Adipose tissue (tissue), 3 donors: ENCODE measurements at regions not wholly inside any gene's neighbourhood (a gene's known extent, or its start where the extent isn't known, plus 50 kb on each side); places are given as distances from the start of the nearest gene placed in this dataset.
"Not testable (repeated sequence)": the region's sequence is repeated elsewhere in the genome, so short reads cannot be mapped to it uniquely, and the experiment has no call there.

Source experiments
- H3K27ac ChIP-seq: one replicate; pipeline ENCODE4 v1.5.1; 2013; ENCODE audit warnings: low read depth, low read length
- WGBS, 3 donors: extraction: QIAGEN DNeasy Blood & Tissue Kit; methylation state at CpG; one replicate each; pipeline ENCODE4 v1.1.7; 2013; 5-methylcytosine and 5-hydroxymethylcytosine counted together
- donor health status: healthy with polysubstance abuse.
- donor health status: Bipolar disorder and iron deficiency.
- donor health status: healthy.

DNA sequence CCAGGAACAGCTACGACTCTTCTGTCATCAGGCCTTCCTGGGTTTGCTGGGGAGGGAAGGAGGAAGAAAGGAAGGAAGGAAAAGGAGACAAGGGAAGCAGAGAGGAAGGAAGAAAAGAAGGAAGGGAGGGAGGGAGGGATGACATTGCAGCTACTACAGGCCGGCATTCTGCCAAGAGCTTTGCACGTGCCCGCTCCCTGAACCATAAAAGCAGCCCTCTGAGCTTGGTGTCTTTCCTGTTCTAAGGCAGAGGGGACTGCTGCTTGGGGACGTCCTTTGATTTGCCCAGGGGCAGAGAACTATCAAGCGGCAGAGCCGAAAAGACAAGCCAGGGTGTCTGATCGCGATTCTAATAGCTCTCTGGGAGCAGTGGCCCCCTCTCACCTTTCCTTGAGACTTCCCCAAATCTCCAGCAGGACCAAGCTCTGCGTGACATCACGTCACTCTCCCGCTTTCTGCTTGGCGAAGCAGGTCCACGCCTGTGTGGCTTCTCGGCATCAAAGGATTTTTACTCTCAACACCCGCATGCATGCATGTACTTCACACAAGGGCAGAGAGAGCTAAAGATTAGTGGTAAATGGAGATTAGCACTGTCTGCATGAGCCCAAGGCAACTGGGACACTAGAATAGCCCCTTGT lies 167.8 kb upstream of the AUTS2 start:
- WGBS, 3 donors, result 37 to 44% (median 37%) methylated on average over 16 of the region's 16 CpGs
- no peak overlapping the region for H3K27ac ChIP-seq

DNA sequence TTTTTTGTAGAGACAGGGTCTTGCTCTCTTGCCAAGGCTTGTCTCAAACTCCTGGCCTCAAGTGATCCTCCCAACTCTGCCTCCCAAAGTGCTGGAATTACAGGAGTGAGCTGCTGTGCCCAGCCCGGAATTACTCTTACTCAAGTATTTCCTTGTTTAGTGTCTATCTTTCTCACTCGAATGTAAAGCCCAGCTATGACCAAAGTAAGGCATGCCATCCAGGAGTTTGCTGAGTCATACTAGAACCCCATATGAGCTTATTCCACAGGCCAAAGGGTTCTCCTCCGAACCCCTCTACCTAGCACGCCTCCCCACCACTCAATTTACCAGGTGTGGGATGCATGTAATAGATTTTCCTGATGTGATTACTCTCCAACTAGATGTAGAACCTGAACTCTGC lies 166.6 kb upstream of the AUTS2 start:
- WGBS, 3 donors, result 80 to 87% (median 84%) methylated on average over 4 of the region's 4 CpGs

DNA sequence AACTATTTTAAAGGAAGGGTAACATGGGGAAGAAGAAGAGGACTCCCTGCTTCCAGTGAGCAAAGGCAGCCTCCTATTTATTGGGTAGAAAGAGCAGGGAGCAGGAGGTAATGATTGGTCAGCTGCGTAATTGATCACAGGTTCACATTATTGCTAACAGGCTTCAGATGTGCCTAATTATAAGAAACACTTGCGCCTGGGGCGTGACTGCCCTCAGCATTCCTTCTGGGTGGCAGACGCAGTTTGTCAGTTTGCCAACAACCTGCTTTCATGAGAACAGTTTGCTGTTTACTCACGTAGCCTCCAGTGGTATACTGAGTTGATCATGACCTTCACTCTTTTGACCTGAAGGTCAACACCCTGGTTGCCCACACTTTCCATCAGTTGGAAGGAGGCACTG lies 166.0 kb upstream of the AUTS2 start:
- not testable (repeated sequence) for H3K27ac ChIP-seq
- 55 to 93% (median 90%) methylated on average over 5 of the region's 5 CpGs for WGBS, 3 donors

More for the DNA sequence above, 166.6 kb upstream of the AUTS2 start:
- no peak overlapping the region for H3K27ac ChIP-seq

DNA sequence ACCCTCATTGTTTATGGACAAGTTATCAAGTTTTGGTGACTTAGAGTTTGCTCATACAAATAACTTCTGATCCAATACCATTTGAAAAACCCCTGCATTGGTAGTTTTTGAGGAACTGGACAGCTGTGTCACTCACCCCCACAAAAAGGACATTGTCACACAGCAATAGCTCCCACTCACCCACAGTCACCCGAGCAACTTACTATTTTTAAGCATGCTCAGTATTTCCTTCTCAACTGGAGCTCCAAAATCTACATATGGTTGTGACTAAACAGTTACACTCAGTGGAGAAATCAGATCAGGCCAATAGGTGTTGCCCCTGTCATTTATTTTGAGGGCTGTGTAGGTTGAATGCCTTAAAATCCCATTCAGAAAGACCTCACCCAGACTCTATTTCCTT lies 165.2 kb upstream of the AUTS2 start:
- WGBS, 3 donors, result 60 to 97% (median 71%) methylated on average over 1 of the region's 1 CpG
- H3K27ac ChIP-seq, result no peak overlapping the region

DNA sequence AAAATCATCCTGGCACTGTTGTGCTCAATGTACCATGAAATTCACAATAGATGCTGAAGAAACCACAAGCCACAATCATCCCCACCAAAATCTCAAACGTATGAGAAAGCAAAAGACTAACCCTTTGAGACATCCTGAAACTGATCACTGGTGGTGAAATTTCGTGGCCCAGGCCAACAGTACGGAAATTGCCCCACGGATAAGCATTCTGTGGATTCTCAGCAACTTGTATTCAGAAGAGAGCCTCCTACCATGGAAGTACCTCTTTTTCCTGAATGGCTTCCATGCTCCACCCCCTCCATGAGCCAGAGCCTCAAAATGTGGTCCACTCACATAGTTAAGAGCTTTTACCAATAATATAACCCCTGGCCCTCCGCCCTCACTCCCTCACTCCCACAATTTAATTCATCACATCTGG lies 163.9 kb upstream of the AUTS2 start:
- WGBS, 3 donors, result 57 to 81% (median 57%) methylated on average over 5 of the region's 5 CpGs
- no peak overlapping the region for H3K27ac ChIP-seq

DNA sequence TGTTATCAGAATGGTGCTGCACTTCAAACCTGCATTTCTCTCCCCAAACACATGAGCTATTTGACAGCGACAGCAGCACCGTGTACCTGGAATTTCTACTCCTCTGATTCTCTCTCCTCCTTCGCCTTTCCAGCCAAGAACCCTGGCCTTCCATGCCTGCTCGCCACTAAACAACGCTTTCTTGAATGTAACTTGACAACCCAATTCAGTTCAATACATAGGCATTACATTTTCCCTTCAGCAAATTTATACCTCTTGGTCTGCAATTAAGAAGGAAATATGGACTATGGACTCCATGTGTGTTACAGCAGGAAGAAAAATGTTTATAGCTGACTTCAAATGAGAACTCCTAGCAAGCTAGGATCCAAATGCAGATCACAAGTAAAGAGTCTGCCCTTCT lies 162.6 kb upstream of the AUTS2 start:
- 82 to 95% (median 95%) methylated on average over 5 of the region's 5 CpGs for WGBS, 3 donors
- no peak overlapping the region for H3K27ac ChIP-seq

DNA sequence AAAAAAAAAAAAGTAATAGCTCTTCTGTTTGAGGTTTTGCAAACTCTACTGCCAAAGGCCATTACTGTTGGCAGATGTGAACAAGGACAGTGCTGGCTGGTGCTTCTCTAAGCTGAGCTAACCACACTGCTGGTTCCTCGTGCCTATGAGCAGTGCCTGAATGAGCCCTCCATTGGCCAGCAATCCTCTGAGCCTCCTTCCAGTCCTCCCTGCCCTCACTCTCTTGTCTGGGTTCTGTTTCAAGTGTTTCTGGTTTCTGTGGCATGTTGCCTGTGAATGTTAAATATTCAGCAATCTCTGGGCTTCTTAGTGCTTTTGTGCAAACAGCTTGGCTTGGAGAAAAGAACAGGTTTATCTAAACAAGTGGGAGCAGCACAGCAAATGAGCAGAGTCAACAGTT lies 161.3 kb upstream of the AUTS2 start:
- WGBS, 3 donors, result 29 to 79% (median 32%) methylated on average over 1 of the region's 1 CpG
- no peak overlapping the region for H3K27ac ChIP-seq

DNA sequence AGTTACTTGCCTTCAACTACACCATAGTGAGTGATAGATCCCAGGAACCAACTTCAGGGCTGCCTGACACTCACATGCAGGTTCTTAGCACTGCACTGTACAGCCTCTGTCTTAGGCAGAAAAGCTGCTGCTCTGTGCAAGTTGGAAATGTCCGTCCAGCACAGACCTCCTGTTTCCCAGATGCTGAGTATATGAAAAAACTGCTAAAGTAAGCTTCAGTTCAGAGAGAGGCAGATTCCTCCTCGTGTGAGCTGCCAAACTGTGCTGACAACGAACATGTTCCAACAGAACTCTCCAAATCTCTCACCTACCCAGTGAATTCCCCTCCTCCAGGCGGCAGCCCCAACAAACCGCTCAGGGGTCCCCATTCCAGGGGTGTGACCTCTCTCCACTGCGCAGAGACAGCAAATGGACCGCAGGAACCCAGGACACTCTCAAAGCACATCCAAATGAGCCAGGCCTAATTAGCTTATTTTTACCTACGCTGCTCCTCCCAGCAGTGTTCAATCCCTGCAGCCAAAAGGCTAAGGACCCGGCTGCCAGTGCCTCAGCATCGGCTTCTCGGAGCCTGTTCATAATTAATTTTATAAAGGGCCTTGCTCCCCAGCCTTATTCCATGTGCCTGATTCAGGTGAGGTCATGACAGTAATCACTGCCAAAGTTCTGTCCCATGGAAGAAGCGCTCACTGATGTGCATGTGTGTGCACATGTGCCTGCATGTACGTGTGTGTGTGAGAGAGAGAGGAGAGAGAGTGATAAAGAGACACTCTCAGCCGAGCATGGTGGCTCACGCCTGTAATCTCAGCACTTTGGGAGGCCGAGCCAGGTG lies 159.5 kb upstream of the AUTS2 start:
- H3K27ac ChIP-seq, result no peak overlapping the region
- WGBS, 3 donors, result 71 to 79% (median 72%) methylated on average over 16 of the region's 16 CpGs

DNA sequence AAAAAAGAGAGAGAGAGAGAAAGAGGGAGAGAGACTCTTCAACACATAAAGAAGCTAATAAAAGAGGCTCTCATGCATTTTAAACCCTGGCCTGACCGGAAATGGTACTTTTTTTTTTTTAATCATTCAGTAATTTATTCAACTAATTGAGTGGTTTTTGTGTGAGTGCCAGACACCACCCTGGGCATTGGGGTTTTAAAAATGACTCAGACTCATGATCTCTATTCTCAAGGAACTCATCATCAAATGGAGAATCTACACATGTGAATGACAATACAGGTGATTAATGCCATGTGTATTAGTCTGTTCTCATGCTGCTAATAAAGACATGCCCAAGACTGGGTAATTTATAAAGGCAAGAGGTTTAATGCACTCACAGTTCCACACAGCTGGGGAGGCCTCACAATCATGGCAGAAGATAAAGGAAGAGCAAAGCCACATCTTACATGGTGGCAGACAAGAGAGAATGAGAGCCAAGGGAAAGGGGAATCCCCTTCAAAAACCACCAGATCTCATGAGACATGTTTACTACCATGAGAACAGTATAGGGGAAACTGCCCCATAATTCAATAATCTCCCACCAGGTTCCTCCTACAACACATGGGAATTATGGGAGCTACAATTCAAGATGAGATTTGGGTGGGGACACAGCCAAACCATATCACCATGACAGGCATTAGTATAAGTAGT lies 158.5 kb upstream of the AUTS2 start:
- no peak overlapping the region for H3K27ac ChIP-seq

DNA sequence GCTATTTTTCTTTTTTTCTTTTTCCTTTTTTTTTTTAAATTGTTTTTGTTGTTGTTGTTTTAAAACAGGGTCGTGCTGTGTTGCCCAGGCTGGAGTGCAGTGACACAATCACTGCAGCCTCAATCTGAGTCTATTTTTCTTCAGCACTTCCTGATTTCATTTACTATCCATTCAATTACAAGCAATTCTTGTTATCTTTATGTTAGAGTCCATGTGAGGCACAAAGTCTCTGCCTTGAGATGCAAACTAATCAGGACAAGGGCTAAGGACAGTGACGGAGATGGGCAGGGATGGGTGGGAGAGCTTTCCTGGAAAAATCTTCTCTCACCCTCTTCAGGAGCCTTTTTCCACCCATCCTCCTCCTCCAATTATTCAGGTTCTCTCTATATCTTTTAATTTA lies 157.3 kb upstream of the AUTS2 start:
- H3K27ac ChIP-seq, result no peak overlapping the region
- WGBS, 3 donors, result 81 to 93% (median 81%) methylated on average over 2 of the region's 2 CpGs

More for the DNA sequence above, 158.5 kb upstream of the AUTS2 start:
- WGBS, 3 donors, result 85 to 90% (median 88%) methylated on average over 1 of the region's 1 CpG

DNA sequence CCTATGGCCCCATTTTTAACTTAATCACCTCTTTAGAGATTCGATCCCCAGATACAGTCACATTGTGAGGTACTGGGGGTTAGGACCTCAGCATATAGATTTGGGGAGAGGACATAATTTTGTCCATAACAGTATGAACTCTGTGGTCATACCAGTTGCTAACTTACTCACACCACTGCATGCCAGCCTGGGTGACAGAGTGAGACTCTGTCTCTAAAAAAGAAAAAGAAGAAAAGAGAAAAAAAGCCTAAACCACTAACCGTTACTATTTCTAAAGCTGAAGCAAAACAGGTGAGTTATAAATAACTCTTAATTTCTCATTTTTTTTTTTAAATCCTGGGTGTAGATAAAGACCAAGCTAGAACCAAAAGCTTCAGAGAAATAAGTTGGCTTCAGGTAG lies 155.1 kb upstream of the AUTS2 start:
- no peak overlapping the region for H3K27ac ChIP-seq
- 87 to 94% (median 88%) methylated on average over 2 of the region's 2 CpGs for WGBS, 3 donors

DNA sequence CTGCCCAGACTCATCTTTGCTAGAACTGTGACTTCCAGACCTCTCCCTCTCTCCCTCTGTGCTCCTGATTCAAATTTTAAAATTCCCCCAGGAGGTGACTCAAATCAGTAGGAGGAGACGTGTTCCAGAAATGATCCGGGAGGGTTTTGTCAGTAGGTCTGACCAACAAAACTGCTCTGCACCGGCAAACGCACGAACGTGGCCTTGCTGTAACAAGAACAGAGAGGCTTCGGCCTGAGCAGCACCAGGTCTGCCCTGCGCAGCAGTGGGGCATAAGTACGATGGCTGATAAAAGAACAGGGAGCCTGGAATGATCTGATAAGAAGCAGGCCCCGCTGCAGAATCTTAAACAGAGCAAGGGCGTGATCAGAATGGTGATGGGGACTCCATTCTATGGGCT lies 152.7 kb upstream of the AUTS2 start:
- 71 to 83% (median 78%) methylated on average over 11 of the region's 11 CpGs for WGBS, 3 donors
- no peak overlapping the region for H3K27ac ChIP-seq

DNA sequence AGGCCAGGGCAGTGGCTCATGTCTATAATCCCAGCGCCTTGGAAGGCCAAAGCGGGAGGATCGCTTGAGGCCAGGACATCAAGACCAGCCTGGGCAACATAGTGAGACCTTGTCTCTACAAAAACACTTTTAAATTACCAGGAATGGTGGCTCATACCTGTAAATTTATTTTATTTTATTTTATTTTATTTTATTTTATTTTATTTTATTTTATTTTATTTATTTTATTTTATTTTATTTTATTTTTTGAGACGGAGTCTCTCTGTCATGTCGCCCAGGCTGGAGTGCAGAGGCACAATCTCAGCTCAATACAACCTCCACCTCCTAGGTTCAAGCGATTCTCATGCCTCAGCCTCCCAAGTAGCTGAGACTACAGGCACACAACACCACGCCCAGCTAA lies 152.1 kb upstream of the AUTS2 start:
- WGBS, 3 donors, result 93 to 98% (median 97%) methylated on average over 7 of the region's 7 CpGs

DNA sequence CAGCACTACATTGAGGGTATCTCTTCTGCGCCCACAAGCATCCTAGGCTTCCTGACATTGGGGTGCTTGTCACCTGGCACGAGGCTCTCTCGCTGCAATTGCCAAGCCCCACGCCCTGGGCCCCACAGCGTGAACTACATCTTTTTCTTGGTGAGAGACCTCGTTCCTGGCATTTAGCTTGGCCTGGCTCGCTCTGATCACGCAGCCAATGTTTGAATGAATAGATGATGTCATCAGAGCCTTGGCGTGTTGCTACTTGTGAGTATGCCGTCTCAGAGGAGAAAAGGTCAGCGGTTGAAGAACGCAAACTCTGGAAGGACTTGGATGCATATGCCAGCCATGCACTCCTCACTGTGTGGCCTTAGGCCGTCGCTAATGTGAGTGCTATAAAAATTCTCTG lies 150.2 kb upstream of the AUTS2 start:
- H3K27ac ChIP-seq, result no peak overlapping the region
- WGBS, 3 donors, result 71 to 92% (median 84%) methylated on average over 14 of the region's 14 CpGs

More for the DNA sequence above, 152.1 kb upstream of the AUTS2 start:
- H3K27ac ChIP-seq, result not testable (repeated sequence)

DNA sequence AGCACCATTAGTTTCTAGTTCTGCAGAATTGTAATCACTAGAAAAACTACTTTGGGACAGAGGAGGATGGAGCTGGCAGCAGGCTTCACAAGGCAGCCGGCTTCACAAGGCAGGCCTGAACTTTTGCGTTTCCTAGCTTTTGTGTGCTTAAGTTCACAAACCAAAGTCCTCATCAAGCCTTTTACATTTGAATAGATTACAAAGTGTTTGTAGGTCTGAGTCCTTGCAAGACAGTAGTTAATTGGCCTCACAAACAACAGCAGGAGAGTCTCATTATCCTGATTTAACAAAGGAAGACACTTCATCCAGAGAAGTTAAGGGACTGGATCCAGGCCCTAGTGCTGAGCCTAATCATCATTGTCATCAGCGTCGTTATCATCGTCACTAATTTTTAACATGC lies 147.8 kb upstream of the AUTS2 start:
- 79 to 92% (median 90%) methylated on average over 5 of the region's 5 CpGs for WGBS, 3 donors
- no peak overlapping the region for H3K27ac ChIP-seq

DNA sequence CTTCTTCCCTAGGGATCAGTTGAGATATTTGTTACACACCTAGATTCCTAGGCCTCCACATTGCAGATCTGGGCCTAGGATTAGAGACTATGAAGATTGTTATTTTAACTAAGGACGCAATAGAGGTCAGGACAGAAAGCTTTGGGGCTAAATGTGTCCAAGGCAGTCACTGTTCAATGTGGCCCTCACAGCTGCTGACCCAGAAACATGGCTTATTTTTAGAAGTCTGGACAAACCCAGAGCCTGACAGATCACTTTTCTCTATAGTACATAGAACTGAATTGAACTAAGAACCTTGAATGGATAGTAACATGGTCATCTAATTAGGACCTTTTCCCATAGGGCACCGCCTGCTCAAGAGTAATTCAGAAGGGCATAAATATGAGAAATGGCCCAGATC lies 146.6 kb upstream of the AUTS2 start:
- WGBS, 3 donors, result 86 to 96% (median 95%) methylated on average over 2 of the region's 2 CpGs
- H3K27ac ChIP-seq, result no peak overlapping the region

DNA sequence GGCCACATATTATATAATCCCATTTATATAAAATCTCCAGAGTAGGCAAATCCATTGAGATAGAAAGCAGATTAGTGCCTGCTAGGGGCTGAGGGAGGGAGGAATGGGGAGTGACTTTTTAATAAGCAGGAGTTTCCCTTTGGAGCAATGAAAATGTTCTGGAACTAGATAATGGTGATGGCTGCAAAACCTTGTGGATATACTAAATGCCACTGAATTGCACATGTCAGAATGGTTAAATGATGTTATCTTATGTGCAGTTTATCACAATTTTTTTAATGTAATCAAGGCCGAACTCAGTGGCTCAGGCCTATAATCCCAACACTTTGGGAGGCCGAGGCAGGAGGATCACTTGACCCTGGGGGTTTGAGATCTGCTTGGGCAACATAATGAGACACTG lies 145.5 kb upstream of the AUTS2 start:
- 92 to 100% (median 97%) methylated on average over 2 of the region's 2 CpGs for WGBS, 3 donors
- no peak overlapping the region for H3K27ac ChIP-seq

DNA sequence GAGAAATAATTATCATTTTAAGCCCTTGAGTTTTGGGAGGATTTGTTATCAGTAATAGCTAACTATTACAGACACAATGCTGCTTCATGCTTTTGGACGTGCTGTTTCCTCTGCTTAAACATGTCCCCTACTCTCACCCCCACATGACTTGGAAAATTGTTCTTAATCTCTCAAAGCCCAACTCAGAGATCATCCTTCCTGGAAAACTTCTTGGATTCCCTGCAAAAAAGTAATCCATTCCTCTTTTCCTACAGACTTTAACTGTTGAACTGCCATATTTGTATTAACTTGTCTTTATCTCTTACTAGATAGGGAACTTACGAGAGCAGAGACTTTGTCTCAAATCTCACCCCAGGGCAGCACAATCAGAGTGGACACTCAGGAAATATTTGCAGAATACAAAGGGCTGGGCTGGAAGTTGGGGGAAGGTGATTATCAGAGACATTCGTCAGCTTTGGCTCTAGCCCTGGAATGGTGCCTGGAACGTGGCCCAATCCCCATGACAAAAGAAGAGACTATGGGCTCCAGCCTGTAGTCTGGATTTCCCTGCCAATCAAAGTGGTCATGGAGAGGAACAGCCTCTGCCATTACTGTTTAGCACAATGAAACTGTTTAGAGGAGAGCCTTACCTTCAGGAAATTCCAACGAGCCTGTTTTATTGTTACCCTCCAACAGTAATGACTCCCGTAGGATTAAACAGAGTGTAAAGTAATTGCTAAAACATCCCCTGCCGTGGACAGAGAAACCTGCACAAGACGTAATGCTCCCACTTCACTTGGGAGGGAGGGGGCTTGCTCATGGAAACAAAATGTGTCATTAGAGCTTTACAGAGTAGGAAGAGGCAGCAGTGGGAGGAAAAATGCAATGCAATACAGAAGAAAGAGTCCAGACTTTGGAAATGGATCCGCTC lies 140.4 kb upstream of the AUTS2 start:
- no peak overlapping the region for H3K27ac ChIP-seq

More for the DNA sequence above, 140.4 kb upstream of the AUTS2 start:
- 26 to 40% (median 30%) methylated on average over 9 of the region's 9 CpGs for WGBS, 3 donors
